Endothelial cell of hepatic sinusoid (primary cell): ENCODE measurements at regions not wholly inside any gene's neighbourhood (a gene's known extent, or its start where the extent isn't known, plus 50 kb on each side); places are given as distances from the start of the nearest gene placed in this dataset.
"Not testable (repeated sequence)": the region's sequence is repeated elsewhere in the genome, so short reads cannot be mapped to it uniquely, and the experiment has no call there.

Experiments used
- in situ Hi-C: cut with HindIII; loops from 2 replicates; pipeline ENCODE4 v1.10.0; 2017; ENCODE audit warnings: low sequenced_read_pairs

DNA sequence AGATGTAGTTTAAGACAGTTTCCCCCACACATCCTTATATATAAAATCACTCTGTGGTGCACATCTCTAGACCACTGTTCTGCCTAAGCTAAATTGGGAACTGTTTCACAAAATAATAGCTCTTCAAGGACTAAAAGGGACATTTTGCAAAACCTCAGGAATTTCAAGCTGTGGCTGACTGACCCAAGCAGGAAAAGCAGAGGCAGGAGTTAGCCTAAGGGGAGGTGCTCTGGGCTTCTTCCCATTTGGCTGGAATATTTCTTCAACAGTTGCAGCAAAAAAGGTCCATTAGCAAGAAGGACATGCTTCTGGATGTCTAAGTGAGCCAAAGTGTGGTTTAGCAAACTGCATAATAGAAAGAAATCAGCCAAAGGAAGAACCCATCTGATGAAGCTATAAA is 551.2 kb upstream of the ANKRD30A start:
- in situ Hi-C loops, result no loop called here

DNA sequence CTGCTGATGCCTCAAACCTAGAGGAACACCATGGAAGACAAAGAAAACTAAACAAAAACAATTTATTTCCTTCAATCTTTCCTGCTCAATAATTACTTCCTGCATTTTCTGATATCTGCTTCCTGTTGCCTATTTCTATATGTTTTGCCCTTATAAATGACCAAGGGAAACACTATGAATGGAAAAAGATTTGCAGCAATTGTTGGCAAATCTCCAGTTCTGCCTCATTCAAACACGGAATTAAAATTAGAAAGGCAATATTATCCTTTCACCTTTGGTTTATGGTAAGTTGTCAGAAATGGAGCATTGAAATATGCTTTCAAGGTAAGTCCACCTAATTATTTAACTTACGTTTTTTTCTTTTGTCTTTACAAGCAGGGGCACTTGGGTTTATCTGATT is 552.2 kb upstream of the ANKRD30A start:
- in situ Hi-C loops, result no loop called here

DNA sequence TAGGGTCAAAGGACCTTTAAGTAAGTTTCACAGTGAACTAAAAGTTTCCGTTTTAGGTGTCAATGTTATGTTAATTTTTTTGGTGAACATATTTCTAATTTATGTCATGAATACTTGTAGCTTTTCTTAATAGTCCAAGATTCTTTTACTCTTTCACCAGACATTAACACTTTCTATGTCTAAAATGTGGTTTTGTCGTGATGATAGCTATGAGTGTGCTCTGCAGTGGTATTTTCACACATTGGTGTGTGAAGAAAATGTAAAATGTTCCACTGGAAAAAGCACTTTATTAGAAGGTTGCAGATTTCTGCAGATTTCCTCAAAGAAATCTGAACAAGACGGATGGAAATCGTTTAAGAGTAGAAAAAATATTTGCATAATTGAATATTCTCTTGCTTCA is 561.0 kb upstream of the ANKRD30A start:
- in situ Hi-C loops, result no loop called here

DNA sequence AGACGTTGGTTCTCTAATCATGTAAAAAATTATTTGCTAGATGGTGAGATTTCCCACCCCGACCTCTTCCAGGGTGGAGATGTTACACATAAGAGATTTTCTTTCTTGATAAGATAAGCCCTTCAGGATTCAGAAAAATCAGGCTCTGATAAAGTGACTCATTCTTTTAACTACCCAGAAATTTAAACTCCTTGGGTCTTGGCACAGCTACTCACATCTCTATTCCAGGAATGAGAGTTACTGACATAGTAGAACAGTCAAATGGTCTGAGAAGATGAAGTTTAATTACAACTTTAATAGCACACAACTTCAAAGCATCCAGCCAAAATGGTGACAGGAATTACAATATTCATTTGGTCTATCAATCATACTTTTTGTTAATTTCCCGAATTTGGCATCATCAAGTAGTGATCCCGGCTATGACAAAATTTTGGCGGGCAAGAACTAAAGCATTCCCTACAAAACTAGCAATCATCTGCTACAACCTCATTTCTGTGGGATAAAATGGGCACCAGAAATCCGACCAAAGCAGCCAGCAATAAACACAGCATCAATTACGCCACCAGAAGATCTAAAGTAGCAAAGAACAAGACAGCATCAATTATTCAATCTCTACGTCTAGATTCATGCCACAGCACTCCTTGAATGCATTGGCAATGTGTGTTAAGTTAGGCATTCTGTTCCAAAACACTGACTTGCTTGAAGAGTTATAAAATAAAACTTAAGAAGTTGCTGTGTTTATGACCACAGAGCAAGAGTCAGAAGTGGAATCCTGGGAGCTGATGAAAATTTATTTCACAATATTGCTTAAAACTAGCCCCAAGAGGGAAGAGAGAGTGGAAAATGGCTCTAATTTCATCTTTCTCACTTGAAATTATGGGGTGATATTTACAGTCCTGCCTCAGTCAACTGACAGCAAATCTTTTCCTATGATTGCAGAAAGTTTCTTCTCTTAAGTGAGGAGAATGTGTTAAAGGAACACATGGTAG is 565.7 kb upstream of the ANKRD30A start:
- in situ Hi-C loops, result no loop called here

DNA sequence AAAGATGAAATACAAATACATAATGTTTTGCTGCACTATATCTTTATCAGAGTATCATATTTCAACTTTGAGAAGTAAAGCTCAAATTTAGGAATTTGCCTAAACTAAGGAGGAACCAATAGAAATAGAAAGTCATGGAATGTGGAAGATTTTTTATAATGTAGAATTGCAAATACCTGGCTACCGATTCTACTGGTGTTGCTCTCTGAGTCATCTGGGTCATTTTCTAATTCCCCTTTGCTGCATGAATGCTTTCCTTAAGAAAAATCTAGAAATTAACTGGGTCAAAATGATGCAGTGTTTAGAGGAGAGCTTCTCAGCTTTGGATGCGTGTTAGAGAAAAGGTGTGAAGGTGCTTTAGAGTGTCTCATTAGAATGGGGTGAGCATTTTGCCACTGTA is 568.9 kb upstream of the ANKRD30A start:
- in situ Hi-C loops, result no loop called here

- in situ Hi-C loops, result no loop called here
Measured at GRCh38 chr10:36555036-36555435, 570.4 kb upstream of the ANKRD30A start.

- in situ Hi-C loops, result no loop called here
Measured at GRCh38 chr10:36547965-36548364, 577.4 kb upstream of the ANKRD30A start.

- in situ Hi-C loops, result no loop called here
Measured at GRCh38 chr10:36542493-36542892, 582.9 kb upstream of the ANKRD30A start.

GRCh38 chr10:36540611-36541010 is 584.8 kb upstream of the ANKRD30A start:
- in situ Hi-C loops, result no loop called here

GRCh38 chr10:36538953-36539586 is 586.3 kb upstream of the ANKRD30A start:
- in situ Hi-C loops, result no loop called here

- in situ Hi-C loops, result no loop called here
Measured at GRCh38 chr10:36534471-36535002, 590.9 kb upstream of the ANKRD30A start.

- in situ Hi-C loops, result no loop called here
Measured at GRCh38 chr10:36533861-36534260, 591.5 kb upstream of the ANKRD30A start.

DNA sequence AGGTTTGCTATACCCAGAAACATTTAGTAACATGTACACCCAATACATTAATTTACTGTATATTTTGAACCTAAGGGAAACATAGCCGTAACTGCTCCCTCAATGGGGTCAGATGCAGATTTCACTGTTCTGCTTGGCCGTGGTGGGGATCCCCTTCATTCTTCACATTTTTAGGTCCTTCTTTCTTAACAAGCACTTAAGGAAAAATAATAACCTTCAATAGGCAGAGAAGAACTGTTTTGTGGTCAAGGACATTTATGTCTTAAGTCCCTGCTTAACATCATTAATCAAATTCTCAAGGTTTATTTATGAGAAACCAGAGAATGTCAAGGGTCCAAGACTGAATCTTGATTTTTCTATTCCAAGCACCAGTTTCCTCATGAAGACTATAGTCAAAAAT is 592.1 kb upstream of the ANKRD30A start:
- in situ Hi-C loops, result no loop called here

- in situ Hi-C loops, result no loop called here
Measured at GRCh38 chr10:36531621-36532020, 593.8 kb upstream of the ANKRD30A start.

DNA sequence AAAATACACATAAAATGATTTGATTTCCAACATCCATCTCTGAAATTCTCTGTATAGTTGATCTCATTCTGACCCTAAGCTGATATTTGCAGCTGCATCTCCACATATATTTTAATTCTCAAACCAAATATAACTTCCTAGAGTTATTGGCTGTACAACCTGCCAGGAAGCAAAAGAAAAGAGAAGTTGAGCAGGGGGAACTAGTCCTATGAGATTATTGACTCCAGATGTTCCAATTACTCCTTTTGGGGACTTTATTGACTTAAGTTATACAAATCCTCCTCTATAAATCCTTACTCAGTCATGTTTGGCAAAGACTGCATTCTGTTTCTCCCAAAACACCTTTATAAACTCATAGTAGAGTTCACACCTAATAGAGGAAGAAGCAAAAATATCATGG is 599.4 kb upstream of the ANKRD30A start:
- in situ Hi-C loops, result no loop called here

DNA sequence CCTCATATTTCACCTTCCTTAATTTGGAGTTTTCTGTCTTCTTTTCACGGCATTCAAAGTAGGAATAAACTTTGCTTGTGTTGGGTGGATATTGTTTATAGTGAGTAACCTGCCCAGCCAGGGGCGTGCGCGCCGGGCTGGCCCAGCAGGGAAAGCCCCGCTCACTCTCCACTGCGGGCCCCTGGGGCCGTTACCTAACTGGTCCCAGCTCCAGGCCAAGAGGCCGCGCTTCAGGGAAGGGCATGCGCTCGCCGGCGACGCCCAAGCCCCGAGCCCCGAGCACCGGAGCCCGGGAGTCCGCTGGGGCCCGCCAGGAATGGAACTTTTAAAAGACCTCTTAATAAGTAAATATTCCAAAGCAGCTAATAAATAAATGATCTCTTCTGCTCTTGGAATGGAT is 601.3 kb upstream of the ANKRD30A start:
- in situ Hi-C loops, result not testable (repeated sequence)

GRCh38 chr10:36519909-36520308 is 605.5 kb upstream of the ANKRD30A start:
- in situ Hi-C loops, result no loop called here

DNA sequence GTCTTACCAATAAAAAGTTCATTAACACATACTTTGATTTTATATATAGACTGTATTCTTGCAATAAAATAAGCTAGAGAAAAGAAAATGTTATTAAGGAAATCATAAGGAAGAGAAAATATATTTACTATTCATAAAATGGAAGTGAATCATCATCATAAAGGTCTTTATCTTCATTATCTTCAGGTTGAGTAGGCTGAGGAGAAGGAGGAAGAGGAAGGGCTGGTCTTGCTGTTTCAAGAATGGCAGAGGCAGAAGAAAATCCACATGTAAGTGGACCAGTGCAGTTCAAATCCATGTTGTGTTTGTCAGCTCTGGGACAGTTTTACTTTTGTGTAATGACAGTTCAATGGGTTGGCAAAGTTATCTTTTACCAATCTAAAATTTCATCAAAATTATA is 609.1 kb upstream of the ANKRD30A start:
- in situ Hi-C loops, result no loop called here

DNA sequence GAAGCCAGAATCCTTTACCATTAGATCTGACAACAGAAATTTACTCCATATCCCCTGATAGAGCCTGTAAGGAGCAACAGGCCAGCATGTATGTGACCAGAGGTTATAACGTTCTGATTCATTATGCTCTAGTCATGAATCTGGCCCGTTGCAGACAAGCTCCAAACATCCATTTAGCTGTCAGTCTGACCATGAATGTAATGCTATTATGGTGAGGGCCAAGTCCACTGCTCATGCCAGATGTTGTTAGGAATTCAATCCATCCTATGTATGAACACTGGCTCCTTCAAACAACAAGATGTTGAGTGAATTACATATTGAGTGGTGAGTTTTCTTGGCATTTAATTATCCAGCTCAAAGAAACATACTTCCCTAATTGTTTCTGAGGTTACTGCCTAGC is 610.1 kb upstream of the ANKRD30A start:
- in situ Hi-C loops, result no loop called here

DNA sequence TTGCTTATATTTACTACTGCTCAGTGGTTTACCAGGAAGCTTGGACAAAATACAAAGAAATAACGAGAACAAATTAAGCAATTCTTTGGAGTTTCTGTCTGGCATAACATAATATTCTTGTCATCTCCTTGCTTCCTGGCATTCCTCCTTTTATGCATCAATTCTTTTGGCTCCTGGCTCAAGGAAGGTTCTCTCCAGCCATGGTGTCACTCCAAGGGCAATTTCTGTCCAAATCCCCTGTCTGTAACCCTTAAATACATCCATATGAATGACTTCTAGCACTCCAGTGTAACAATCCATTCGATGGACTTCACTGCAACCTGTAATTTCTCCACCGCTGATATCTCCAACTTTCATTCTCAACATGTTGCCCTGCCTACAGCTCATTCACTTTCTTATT is 617.7 kb upstream of the ANKRD30A start:
- in situ Hi-C loops, result no loop called here

GRCh38 chr10:36506697-36507496 is 618.5 kb upstream of the ANKRD30A start:
- in situ Hi-C loops, result no loop called here
